ENCODE measurements at regions not wholly inside any gene's neighbourhood (a gene's known extent, or its start where the extent isn't known, plus 50 kb on each side); places are given as distances from the start of the nearest gene placed in this dataset.

DNA sequence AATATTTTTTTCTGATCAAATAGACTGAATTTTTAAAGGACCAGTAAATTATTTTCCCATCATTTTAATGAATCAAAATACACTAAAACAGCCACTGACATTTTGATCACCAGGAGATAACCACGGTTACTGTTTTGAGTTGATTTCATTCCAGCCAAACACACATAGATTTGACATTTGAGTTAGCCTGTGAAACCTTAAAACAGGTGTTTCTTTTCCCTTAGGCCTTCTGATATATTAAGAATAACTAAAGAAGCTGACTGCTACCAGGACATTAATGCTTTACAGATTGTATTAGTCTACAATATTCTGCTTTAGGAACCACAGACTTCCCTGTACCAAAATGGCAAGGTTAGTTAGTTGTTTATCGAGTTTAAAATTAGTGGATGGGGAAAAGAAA is 193.4 kb downstream of the OMA1 start:
- no peak overlapping the region for H2AFZ ChIP-seq (ENCODE audit: low read depth, low read length)
- POLR2A ChIA-PET: no interaction called here
- no peaks in the 10 kb centered on the region for H3K27me3 ChIP-seq (ENCODE audit: control insufficient read depth in 2 of 2, insufficient read depth in 2 of 2, low read length in 2 of 2)
- intact Hi-C loops (cut with micrococcal nuclease) (no loop called here), in situ Hi-C loops (cut with MboI) (no loop called here)
- no peak for FAIRE-seq
- CTCF ChIA-PET (ENCODE audit: low intra/inter-chr PET ratio): no interaction called here
- H3K4me2 ChIP-seq (ENCODE audit: insufficient read depth, low read length): no peak overlapping the region
- H3K36me3 ChIP-seq (ENCODE audit: control insufficient read depth, insufficient read depth, low read length): no peaks in the 10 kb centered on the region
- no peaks in the 10 kb centered on the region for H3K9me3 ChIP-seq (replicated peaks; ENCODE audit: control insufficient read depth, insufficient read depth, low read depth, low read length)
- WGBS (ENCODE audit: insufficient coverage, low coverage, missing lambda C conversion rate): 0% methylated on average over 2 of the region's 2 CpGs
- no peaks in the 10 kb centered on the region for H3K79me2 ChIP-seq (ENCODE audit: control insufficient read depth, insufficient read depth, low read length)
- BruUV-seq (replicated peaks): no TSS peak
- no peak for DNase-seq (ENCODE audit: extremely low read depth in 1 of 4, low spot score in 3 of 4)
- H3K9ac ChIP-seq (ENCODE audit: insufficient read depth in 1 of 2, low read depth in 2 of 2, low read length in 2 of 2): no peak overlapping the region
- no peak for TF ChIP-seq GATAD2A (IDR thresholded peaks at IDR 0.05)
- no peak for TF ChIP-seq ZNF165 (CRISPR knock-in tag; IDR thresholded peaks at IDR 0.05; ENCODE audit: borderline replicate concordance)
- TF ChIP-seq TBP (optimal IDR thresholded peaks at IDR 0.05; ENCODE audit: low read depth, low read length): no peak
- TF ChIP-seq, protein P1, sequence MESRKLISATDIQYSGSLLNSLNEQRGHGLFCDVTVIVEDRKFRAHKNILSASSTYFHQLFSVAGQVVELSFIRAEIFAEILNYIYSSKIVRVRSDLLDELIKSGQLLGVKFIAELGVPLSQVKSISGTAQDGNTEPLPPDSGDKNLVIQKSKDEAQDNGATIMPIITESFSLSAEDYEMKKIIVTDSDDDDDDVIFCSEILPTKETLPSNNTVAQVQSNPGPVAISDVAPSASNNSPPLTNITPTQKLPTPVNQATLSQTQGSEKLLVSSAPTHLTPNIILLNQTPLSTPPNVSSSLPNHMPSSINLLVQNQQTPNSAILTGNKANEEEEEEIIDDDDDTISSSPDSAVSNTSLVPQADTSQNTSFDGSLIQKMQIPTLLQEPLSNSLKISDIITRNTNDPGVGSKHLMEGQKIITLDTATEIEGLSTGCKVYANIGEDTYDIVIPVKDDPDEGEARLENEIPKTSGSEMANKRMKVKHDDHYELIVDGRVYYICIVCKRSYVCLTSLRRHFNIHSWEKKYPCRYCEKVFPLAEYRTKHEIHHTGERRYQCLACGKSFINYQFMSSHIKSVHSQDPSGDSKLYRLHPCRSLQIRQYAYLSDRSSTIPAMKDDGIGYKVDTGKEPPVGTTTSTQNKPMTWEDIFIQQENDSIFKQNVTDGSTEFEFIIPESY (CRISPR knock-in tag; IDR thresholded peaks at IDR 0.05): no peak
- no peak for TF ChIP-seq MCM3 (IDR thresholded peaks at IDR 0.05)
- no peak for TF ChIP-seq ZNF77 (CRISPR knock-in tag; IDR thresholded peaks at IDR 0.05)
- TF ChIP-seq, protein P2, sequence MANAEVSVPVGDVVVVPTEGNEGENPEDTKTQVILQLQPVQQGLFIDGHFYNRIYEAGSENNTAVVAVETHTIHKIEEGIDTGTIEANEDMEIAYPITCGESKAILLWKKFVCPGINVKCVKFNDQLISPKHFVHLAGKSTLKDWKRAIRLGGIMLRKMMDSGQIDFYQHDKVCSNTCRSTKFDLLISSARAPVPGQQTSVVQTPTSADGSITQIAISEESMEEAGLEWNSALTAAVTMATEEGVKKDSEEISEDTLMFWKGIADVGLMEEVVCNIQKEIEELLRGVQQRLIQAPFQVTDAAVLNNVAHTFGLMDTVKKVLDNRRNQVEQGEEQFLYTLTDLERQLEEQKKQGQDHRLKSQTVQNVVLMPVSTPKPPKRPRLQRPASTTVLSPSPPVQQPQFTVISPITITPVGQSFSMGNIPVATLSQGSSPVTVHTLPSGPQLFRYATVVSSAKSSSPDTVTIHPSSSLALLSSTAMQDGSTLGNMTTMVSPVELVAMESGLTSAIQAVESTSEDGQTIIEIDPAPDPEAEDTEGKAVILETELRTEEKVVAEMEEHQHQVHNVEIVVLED (CRISPR knock-in tag; IDR thresholded peaks at IDR 0.05): no peak
- TF ChIP-seq ZNF121 (CRISPR knock-in tag; conservative IDR thresholded peaks at IDR 0.05): no peak
- TF ChIP-seq KLF13 (tag; IDR thresholded peaks at IDR 0.05; ENCODE audit: borderline replicate concordance, low read depth): no peak
- TF ChIP-seq, protein P3, sequence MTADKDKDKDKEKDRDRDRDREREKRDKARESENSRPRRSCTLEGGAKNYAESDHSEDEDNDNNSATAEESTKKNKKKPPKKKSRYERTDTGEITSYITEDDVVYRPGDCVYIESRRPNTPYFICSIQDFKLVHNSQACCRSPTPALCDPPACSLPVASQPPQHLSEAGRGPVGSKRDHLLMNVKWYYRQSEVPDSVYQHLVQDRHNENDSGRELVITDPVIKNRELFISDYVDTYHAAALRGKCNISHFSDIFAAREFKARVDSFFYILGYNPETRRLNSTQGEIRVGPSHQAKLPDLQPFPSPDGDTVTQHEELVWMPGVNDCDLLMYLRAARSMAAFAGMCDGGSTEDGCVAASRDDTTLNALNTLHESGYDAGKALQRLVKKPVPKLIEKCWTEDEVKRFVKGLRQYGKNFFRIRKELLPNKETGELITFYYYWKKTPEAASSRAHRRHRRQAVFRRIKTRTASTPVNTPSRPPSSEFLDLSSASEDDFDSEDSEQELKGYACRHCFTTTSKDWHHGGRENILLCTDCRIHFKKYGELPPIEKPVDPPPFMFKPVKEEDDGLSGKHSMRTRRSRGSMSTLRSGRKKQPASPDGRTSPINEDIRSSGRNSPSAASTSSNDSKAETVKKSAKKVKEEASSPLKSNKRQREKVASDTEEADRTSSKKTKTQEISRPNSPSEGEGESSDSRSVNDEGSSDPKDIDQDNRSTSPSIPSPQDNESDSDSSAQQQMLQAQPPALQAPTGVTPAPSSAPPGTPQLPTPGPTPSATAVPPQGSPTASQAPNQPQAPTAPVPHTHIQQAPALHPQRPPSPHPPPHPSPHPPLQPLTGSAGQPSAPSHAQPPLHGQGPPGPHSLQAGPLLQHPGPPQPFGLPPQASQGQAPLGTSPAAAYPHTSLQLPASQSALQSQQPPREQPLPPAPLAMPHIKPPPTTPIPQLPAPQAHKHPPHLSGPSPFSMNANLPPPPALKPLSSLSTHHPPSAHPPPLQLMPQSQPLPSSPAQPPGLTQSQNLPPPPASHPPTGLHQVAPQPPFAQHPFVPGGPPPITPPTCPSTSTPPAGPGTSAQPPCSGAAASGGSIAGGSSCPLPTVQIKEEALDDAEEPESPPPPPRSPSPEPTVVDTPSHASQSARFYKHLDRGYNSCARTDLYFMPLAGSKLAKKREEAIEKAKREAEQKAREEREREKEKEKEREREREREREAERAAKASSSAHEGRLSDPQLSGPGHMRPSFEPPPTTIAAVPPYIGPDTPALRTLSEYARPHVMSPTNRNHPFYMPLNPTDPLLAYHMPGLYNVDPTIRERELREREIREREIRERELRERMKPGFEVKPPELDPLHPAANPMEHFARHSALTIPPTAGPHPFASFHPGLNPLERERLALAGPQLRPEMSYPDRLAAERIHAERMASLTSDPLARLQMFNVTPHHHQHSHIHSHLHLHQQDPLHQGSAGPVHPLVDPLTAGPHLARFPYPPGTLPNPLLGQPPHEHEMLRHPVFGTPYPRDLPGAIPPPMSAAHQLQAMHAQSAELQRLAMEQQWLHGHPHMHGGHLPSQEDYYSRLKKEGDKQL (CRISPR knock-in tag; IDR thresholded peaks at IDR 0.05; ENCODE audit: borderline replicate concordance): no peak
- TF ChIP-seq ARNT (IDR thresholded peaks at IDR 0.05): no peak
- no peak for TF ChIP-seq HOXB6 (CRISPR knock-in tag; IDR thresholded peaks at IDR 0.05; ENCODE audit: borderline replicate concordance)
- H3K9me1 ChIP-seq (ENCODE audit: control insufficient read depth, insufficient read depth, low read length): no peaks in the 10 kb centered on the region
- no peaks in the 10 kb centered on the region for H3K4me1 ChIP-seq (replicated peaks in 1 of 2; ENCODE audit: control insufficient read depth in 2 of 2, insufficient read depth in 2 of 2, low read length in 2 of 2)
- no peak overlapping the region for H3K27ac ChIP-seq (ENCODE audit: extremely low read depth, low read depth, low read length)
- no peak overlapping the region for H3K4me3 ChIP-seq
- H4K20me1 ChIP-seq (replicated peaks; ENCODE audit: control insufficient read depth, insufficient read depth, low read length): no peaks in the 10 kb centered on the region
- no peak for ATAC-seq

Data from K562 (cell line).